ENCODE measurements at regions not wholly inside any gene's neighbourhood (a gene's known extent, or its start where the extent isn't known, plus 50 kb on each side); places are given as distances from the start of the nearest gene placed in this dataset.

GRCh38 chr2:196242131-196242620, 70.8 kb upstream of the STK17B start:
- no peak for TF ChIP-seq POLR2A (IDR thresholded peaks at IDR 0.05; ENCODE audit: low read depth, low read length)
- DNase-seq (ENCODE audit: insufficient read length, low spot score) (no peak), FAIRE-seq (peak; percentile 78)

- FAIRE-seq (no peak), DNase-seq (ENCODE audit: insufficient read length, low spot score) (no peak)
- no peak for TF ChIP-seq POLR2A (IDR thresholded peaks at IDR 0.05; ENCODE audit: low read depth, low read length)
These were observed 73.1 kb upstream of the STK17B start for GRCh38 chr2:196244516-196244915.

GRCh38 chr2:196244966-196245365, 73.6 kb upstream of the STK17B start:
- FAIRE-seq = no peak
- TF ChIP-seq POLR2A (IDR thresholded peaks at IDR 0.05; ENCODE audit: low read depth, low read length) = no peak
- no peak for DNase-seq (ENCODE audit: insufficient read length, low spot score)

- no peak for TF ChIP-seq POLR2A (IDR thresholded peaks at IDR 0.05; ENCODE audit: low read depth, low read length)
- no peak for DNase-seq (ENCODE audit: insufficient read length, low spot score)
- no peak for FAIRE-seq
These were observed 74.2 kb upstream of the STK17B start for GRCh38 chr2:196245378-196246140.

- FAIRE-seq = no peak
- no peak for DNase-seq (ENCODE audit: insufficient read length, low spot score)
- no peak for TF ChIP-seq POLR2A (IDR thresholded peaks at IDR 0.05; ENCODE audit: low read depth, low read length)
These were observed 76.0 kb upstream of the STK17B start for GRCh38 chr2:196247114-196247975.

GRCh38 chr2:196247976-196248280, 76.5 kb upstream of the STK17B start:
- DNase-seq (ENCODE audit: insufficient read length, low spot score) = no peak
- no peak for FAIRE-seq
- no peak for TF ChIP-seq POLR2A (IDR thresholded peaks at IDR 0.05; ENCODE audit: low read depth, low read length)

- TF ChIP-seq POLR2A (IDR thresholded peaks at IDR 0.05; ENCODE audit: low read depth, low read length) = no peak
- FAIRE-seq = no peak
- DNase-seq (ENCODE audit: insufficient read length, low spot score) = no peak
These were observed 77.2 kb upstream of the STK17B start for GRCh38 chr2:196248467-196249094.

GRCh38 chr2:196249171-196249570, 77.8 kb upstream of the STK17B start:
- no peak for DNase-seq (ENCODE audit: insufficient read length, low spot score)
- no peak for FAIRE-seq
- TF ChIP-seq POLR2A (IDR thresholded peaks at IDR 0.05; ENCODE audit: low read depth, low read length) = no peak

- no peak for TF ChIP-seq POLR2A (IDR thresholded peaks at IDR 0.05; ENCODE audit: low read depth, low read length)
- DNase-seq (ENCODE audit: insufficient read length, low spot score) = no peak
- peak; percentile 48 for FAIRE-seq
These were observed 78.5 kb upstream of the STK17B start for GRCh38 chr2:196249860-196250259.

GRCh38 chr2:196251132-196251531, 79.8 kb upstream of the STK17B start:
- FAIRE-seq = no peak

GRCh38 chr2:196252408-196253115, 81.2 kb upstream of the STK17B start:
- FAIRE-seq = peak; percentile 30
- TF ChIP-seq POLR2A (IDR thresholded peaks at IDR 0.05; ENCODE audit: low read depth, low read length) = no peak
- DNase-seq (ENCODE audit: insufficient read length, low spot score) = no peak

More at GRCh38 chr2:196251132-196251531, 79.8 kb upstream of the STK17B start:
- no peak for TF ChIP-seq POLR2A (IDR thresholded peaks at IDR 0.05; ENCODE audit: low read depth, low read length)
- DNase-seq (ENCODE audit: insufficient read length, low spot score) = no peak

GRCh38 chr2:196253116-196253480, 81.7 kb upstream of the STK17B start:
- DNase-seq (ENCODE audit: insufficient read length, low spot score) (no peak), FAIRE-seq (no peak)
- TF ChIP-seq POLR2A (IDR thresholded peaks at IDR 0.05; ENCODE audit: low read depth, low read length) = no peak

- FAIRE-seq (no peak), DNase-seq (ENCODE audit: insufficient read length, low spot score) (no peak)
- TF ChIP-seq POLR2A (IDR thresholded peaks at IDR 0.05; ENCODE audit: low read depth, low read length) = no peak
These were observed 85.2 kb upstream of the STK17B start for GRCh38 chr2:196256585-196256984.

GRCh38 chr2:196257086-196257485, 85.7 kb upstream of the STK17B start:
- no peak for FAIRE-seq
- no peak for TF ChIP-seq POLR2A (IDR thresholded peaks at IDR 0.05; ENCODE audit: low read depth, low read length)

More at GRCh38 chr2:196257086-196257485, 85.7 kb upstream of the STK17B start:
- DNase-seq (ENCODE audit: insufficient read length, low spot score) = no peak

All from H54 (cell line).